Fibroblast of villous mesenchyme (primary cell): ENCODE measurements at regions not wholly inside any gene's neighbourhood (a gene's known extent, or its start where the extent isn't known, plus 50 kb on each side); places are given as distances from the start of the nearest gene placed in this dataset.

Experiments used
- DNase-seq: peaks from one replicate; pipeline ENCODE4 v3.0.0-alpha.2; 2010; ENCODE audit warnings: low read depth
- H3K4me3 ChIP-seq: 2 replicates; pipeline ENCODE4 v1.5.1; 2011; ENCODE audit warnings: low read depth, mild to moderate bottlenecking, low read length
- TF ChIP-seq, protein P1 (sequence below): IDR thresholded peaks from 2 replicates; pipeline ENCODE4 v1.5.1; 2012; ENCODE audit warnings: low read depth, mild to moderate bottlenecking, low read length; ENCODE audit not compliant: insufficient read depth

DNA sequence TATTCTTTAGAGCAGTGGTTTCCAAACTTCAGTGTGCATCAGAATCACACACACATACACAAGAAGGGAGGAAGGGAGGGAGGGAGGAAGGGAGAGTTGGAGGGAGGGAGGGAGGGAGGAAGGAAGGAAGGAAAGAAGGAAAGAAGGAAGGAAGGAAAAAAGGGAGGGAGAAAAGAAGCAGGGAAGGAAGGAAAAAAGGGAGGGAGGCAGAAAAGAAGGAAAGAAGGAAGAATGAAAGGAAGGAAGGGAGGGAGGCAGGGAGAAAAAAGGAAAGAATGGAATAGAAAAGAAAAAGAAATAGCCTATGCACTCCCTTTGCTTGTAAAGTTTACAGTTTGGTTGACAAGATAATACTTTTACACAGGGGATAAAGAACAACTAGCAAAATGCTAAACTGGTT is 96.3 kb upstream of the BCL11A start:
- DNase-seq, result no peak
- TF ChIP-seq, protein P1, sequence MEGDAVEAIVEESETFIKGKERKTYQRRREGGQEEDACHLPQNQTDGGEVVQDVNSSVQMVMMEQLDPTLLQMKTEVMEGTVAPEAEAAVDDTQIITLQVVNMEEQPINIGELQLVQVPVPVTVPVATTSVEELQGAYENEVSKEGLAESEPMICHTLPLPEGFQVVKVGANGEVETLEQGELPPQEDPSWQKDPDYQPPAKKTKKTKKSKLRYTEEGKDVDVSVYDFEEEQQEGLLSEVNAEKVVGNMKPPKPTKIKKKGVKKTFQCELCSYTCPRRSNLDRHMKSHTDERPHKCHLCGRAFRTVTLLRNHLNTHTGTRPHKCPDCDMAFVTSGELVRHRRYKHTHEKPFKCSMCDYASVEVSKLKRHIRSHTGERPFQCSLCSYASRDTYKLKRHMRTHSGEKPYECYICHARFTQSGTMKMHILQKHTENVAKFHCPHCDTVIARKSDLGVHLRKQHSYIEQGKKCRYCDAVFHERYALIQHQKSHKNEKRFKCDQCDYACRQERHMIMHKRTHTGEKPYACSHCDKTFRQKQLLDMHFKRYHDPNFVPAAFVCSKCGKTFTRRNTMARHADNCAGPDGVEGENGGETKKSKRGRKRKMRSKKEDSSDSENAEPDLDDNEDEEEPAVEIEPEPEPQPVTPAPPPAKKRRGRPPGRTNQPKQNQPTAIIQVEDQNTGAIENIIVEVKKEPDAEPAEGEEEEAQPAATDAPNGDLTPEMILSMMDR, result no peak

DNA sequence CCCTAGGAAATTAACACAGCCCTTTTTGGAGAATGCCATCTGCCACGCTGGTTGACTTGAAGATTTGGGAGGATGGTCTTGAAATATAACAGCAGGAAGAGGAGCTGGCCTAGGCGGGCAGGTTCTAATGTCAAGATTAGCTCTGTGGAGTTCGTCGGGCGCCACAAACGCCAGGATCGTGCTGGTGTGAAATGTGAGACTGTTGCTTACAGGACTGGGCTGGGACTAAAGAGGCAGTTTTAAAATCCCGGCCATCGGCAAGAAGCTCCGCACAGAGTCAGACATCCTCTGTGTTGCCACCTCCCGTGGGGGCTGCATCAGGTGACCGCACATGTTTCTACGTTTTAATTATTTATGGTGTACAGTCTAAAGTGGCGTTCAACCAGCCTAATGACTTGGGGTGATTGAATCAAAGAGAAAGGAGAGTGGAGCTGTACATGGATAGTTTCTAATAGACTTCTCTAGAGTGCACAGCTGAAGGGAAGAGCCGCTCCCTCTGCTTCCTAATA is 99.4 kb upstream of the BCL11A start:
- TF ChIP-seq, protein P1, result no peak
- DNase-seq, result no peak
- no peak overlapping the region for H3K4me3 ChIP-seq

More for the DNA sequence above, 96.3 kb upstream of the BCL11A start:
- no peak overlapping the region for H3K4me3 ChIP-seq

DNA sequence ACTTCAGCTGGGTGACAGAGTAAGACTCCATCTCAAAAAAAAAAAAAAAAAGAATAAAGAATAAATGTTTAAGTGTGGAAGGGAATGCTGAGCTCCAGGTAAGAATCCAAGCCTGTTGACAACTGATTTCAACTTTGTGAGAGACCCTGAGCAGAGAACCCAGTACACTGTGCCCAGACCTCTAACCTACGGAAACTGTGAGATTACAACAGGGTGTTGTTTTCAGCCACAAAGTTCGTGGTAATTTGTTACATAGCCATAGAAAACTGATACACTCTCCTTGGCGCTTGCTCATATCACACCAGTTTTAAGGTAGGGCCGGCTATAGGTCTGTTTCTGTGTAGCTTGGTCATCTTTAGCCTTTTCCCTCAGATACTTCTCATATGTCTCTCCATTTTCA is 98.4 kb upstream of the PAPOLG start:
- TF ChIP-seq, protein P1, result no peak
- no peak for DNase-seq

DNA sequence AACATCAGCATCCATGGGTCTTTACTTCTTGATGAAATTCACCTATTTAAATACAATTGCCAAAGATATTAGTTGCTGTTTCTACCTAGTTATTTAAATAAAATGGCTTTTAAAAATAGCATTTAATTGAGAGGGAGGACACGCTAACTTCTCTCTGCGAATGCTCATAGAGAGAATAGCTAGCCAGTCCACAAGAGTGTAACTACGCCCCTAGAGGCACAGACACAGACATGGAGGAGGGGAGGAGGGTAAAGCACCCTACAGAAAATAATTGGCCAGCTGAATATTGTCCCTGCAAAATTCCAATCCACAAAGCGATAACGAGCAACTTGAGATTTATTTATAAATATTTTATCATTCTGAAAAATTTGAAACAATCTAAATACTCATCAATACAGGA is 97.0 kb upstream of the PAPOLG start:
- TF ChIP-seq, protein P1, result no peak
- H3K4me3 ChIP-seq, result no peak overlapping the region
- DNase-seq, result no peak

More for the DNA sequence above, 98.4 kb upstream of the PAPOLG start:
- no peak overlapping the region for H3K4me3 ChIP-seq

DNA sequence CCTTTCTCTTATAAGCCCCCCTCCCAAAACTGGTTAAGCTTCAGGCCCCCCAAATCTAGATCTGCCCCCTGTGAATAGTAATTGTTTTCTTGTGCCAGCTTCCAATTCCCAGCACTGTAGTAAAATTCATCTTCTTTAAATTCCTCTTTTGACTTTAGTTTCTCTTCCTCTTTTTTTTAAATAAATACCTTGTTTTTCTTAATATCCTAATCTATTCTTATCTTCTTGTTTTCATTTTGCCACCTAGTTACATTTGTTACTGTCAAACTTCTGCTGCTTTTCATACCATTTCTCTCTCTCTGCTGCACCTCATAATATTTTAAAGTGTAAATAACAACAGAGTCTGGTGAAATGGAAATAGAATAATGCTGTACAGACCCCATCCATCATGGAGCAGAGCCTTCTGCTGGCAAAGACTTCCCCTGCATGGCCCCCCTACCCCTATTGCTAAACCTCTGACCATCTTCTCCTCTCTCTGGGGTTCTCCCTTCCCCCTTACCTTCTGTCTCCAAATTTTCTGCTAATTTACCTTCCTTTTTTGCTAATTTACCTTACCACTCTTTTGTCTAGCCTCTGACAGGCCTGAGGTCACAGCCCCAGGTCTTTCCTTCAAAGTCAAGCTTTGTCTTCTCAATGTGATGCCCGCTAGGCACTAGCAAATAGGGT is 94.9 kb upstream of the PAPOLG start:
- no peak for DNase-seq
- TF ChIP-seq, protein P1, result no peak
- no peak overlapping the region for H3K4me3 ChIP-seq

DNA sequence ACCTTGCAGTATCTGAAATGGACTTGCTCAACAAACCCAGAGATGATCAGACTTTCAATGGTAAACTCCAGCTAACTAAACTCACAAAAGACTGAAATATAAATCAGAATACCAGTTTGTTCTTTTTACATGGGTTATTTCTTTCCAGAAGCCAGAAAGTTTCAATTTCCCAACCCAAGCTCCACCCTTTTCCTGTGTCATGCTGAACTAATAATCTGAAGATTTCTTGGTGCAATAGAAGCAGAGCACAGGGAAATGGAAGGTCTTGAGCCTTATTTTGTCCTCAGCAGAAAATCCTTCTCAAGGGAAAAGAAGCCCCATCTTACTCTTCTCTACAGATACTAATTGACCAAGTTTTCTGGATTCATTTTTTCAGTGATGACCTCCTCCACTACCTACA is 93.3 kb upstream of the PAPOLG start:
- H3K4me3 ChIP-seq, result no peak overlapping the region
- TF ChIP-seq, protein P1, result no peak
- DNase-seq, result no peak

DNA sequence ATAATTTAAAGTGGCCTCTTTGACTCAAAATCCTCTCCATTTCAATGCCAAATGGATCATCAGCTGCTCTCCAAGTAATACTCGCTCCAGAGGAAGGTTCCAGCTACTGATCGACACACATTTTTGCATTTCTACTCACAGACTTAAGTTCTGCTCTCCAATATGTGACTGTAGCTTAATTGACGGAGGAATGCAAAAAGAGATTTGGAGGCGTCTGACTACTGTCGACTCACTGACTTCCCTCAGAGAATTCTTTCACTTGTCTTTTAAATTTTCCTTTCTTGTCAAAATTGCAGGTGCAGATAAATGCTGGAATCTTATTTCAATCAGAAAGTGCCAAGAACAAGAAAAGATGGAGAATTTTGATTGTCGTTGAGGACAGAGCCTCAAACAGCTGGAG is 84.1 kb upstream of the PAPOLG start:
- TF ChIP-seq, protein P1, result no peak
- DNase-seq, result no peak
- no peak overlapping the region for H3K4me3 ChIP-seq
